ENCODE measurements at regions not wholly inside any gene's neighbourhood (a gene's known extent, or its start where the extent isn't known, plus 50 kb on each side); places are given as distances from the start of the nearest gene placed in this dataset.

- DNase-seq, result no peak
Measured at GRCh38 chr1:195495720-195496635, 1112.3 kb downstream of the KCNT2 start.

- DNase-seq, result no peak
Measured at GRCh38 chr1:195482137-195482536, 1126.1 kb downstream of the KCNT2 start.

GRCh38 chr1:195481293-195481692 lies 1126.9 kb downstream of the KCNT2 start:
- DNase-seq, result no peak

GRCh38 chr1:195475568-195475967 lies 1132.7 kb downstream of the KCNT2 start:
- no peak for DNase-seq

GRCh38 chr1:195472291-195472690 lies 1135.9 kb downstream of the KCNT2 start:
- no peak for DNase-seq

GRCh38 chr1:195466639-195467038 lies 1141.6 kb downstream of the KCNT2 start:
- DNase-seq, result no peak

GRCh38 chr1:195462646-195463045 lies 1145.6 kb downstream of the KCNT2 start:
- DNase-seq, result no peak

GRCh38 chr1:195462152-195462551 lies 1146.1 kb downstream of the KCNT2 start:
- no peak for DNase-seq

- no peak for DNase-seq
Measured at GRCh38 chr1:195458365-195458764, 1149.9 kb downstream of the KCNT2 start.

GRCh38 chr1:195450794-195451193 lies 1157.4 kb downstream of the KCNT2 start:
- no peak for DNase-seq

GRCh38 chr1:195439661-195440060 lies 1168.6 kb downstream of the KCNT2 start:
- no peak for DNase-seq

GRCh38 chr1:195434566-195435203 lies 1173.6 kb downstream of the KCNT2 start:
- DNase-seq, result no peak

GRCh38 chr1:195430826-195431225 lies 1177.4 kb downstream of the KCNT2 start:
- no peak for DNase-seq

GRCh38 chr1:195428927-195429326 lies 1179.3 kb downstream of the KCNT2 start:
- no peak for DNase-seq

- DNase-seq, result no peak
Measured at GRCh38 chr1:195415584-195415983, 1192.7 kb downstream of the KCNT2 start.

- DNase-seq, result no peak
Measured at GRCh38 chr1:195394567-195394966, 1213.7 kb downstream of the KCNT2 start.

GRCh38 chr1:195376190-195376589 lies 1232.0 kb downstream of the KCNT2 start:
- no peak for DNase-seq

GRCh38 chr1:195373856-195374255 lies 1234.4 kb downstream of the KCNT2 start:
- no peak for DNase-seq

GRCh38 chr1:195345149-195345548 lies 1263.1 kb downstream of the KCNT2 start:
- no peak for DNase-seq

GRCh38 chr1:195337646-195338045 lies 1270.6 kb downstream of the KCNT2 start:
- DNase-seq, result no peak

- DNase-seq, result no peak
Measured at GRCh38 chr1:195336812-195337211, 1271.4 kb downstream of the KCNT2 start.

- no peak for DNase-seq
Measured at GRCh38 chr1:195335541-195335940, 1272.7 kb downstream of the KCNT2 start.

GRCh38 chr1:195332102-195332501 lies 1276.1 kb downstream of the KCNT2 start:
- DNase-seq, result no peak

- DNase-seq, result no peak
Measured at GRCh38 chr1:195328681-195329080, 1279.6 kb downstream of the KCNT2 start.
